GM23338 (cell line): ENCODE measurements at regions not wholly inside any gene's neighbourhood (a gene's known extent, or its start where the extent isn't known, plus 50 kb on each side); places are given as distances from the start of the nearest gene placed in this dataset.

Source experiments
- ATAC-seq: fragments of 200-7000 bp; cut with Tn5 transposase; 3 replicates; pipeline ENCODE4 v1.9.1; 2020
- DNase-seq: peaks from one replicate; pipeline ENCODE4 v3.0.0-alpha.2; 2015; ENCODE audit warnings: low spot score
- H2AFZ ChIP-seq: fragments of 200-600 bp; sonication (generic); 2 replicates; pipeline ENCODE4 v1.8.0; 2016; ENCODE audit warnings: antibody characterized with exemption, mild to moderate bottlenecking, moderate library complexity
- H3F3A ChIP-seq: fragments of 200-600 bp; sonication (generic); replicated peaks from 2 replicates; pipeline ENCODE4 v1.8.0; 2017; ENCODE audit warnings: antibody characterized with exemption, mixed run types, low read depth
- H3K27ac ChIP-seq: fragments of 200-600 bp; sonication (generic); 2 replicates; pipeline ENCODE4 v1.6.1; 2016; ENCODE audit warnings: low read depth
- H3K27me3 ChIP-seq: fragments of 200-600 bp; sonication (generic); 2 replicates; pipeline ENCODE4 v1.8.0; 2016; ENCODE audit warnings: mild to moderate bottlenecking, mixed run types, moderate library complexity; ENCODE audit not compliant: insufficient read depth
- H3K36me3 ChIP-seq: fragments of 200-600 bp; sonication (generic); 2 replicates; pipeline ENCODE4 v1.8.0; 2016; ENCODE audit warnings: mild to moderate bottlenecking; ENCODE audit not compliant: insufficient read depth
- H3K4me1 ChIP-seq: fragments of 200-600 bp; sonication (generic); 2 replicates; pipeline ENCODE4 v1.8.0; 2016; ENCODE audit warnings: mild to moderate bottlenecking, moderate library complexity; ENCODE audit not compliant: insufficient read depth
- H3K4me2 ChIP-seq: fragments of 200-600 bp; sonication (generic); 2 replicates; pipeline ENCODE4 v1.7.1; 2017; ENCODE audit warnings: mixed run types
- H3K4me3 ChIP-seq: fragments of 200-600 bp; sonication (generic); 2 replicates; pipeline ENCODE4 v1.6.1; 2016; ENCODE audit warnings: mixed run types
- H3K79me2 ChIP-seq: fragments of 200-600 bp; sonication (generic); replicated peaks from 2 replicates; pipeline ENCODE4 v1.8.0; 2017; ENCODE audit warnings: mild to moderate bottlenecking; ENCODE audit not compliant: insufficient read depth
- H3K9me2 ChIP-seq: fragments of 200-600 bp; sonication (generic); 2 replicates; pipeline ENCODE4 v1.8.0; 2017; ENCODE audit not compliant: insufficient read depth
- H4K20me1 ChIP-seq: fragments of 200-600 bp; sonication (generic); replicated peaks from 2 replicates; pipeline ENCODE4 v1.8.0; 2017; ENCODE audit warnings: mild to moderate bottlenecking; ENCODE audit not compliant: insufficient read depth
- H3K27ac Mint-ChIP-seq: 2 replicates; pipeline ENCODE4 v1.8.0; 2020; ENCODE audit warnings: inconsistent platforms, mild to moderate bottlenecking, moderate library complexity, mixed read lengths
- H3K27me3 Mint-ChIP-seq: 3 replicates; pipeline ENCODE4 v1.8.0; 2022; ENCODE audit warnings: low read depth, mild to moderate bottlenecking, moderate library complexity, mixed read lengths, inconsistent platforms; ENCODE audit not compliant: insufficient read depth, poor library complexity
- H3K36me3 Mint-ChIP-seq: 3 replicates; pipeline ENCODE4 v1.8.0; 2021; ENCODE audit warnings: low read depth, mild to moderate bottlenecking, inconsistent platforms, moderate library complexity, mixed read lengths
- H3K4me1 Mint-ChIP-seq: 3 replicates; pipeline ENCODE4 v1.8.0; 2020; ENCODE audit warnings: mild to moderate bottlenecking, inconsistent platforms, mixed read lengths
- H3K4me3 Mint-ChIP-seq: 3 replicates; pipeline ENCODE4 v1.8.0; 2021; ENCODE audit warnings: moderate library complexity, mild to moderate bottlenecking, inconsistent platforms, mixed read lengths
- H3K9me3 Mint-ChIP-seq: 3 replicates; pipeline ENCODE4 v1.8.0; 2020; ENCODE audit warnings: moderate library complexity, mild to moderate bottlenecking, inconsistent platforms, mixed read lengths
- CREB1 ChIP-seq: fragments of 250-450 bp; sonication (Bioruptor Pico); IDR thresholded peaks from 2 replicates; pipeline ENCODE4 v1.5.0; 2020; ENCODE audit warnings: low read depth, mild to moderate bottlenecking, moderate library complexity
- CTCF ChIP-seq, 2 experiments: fragments of 200-600 bp in 1 of 2; sonication (generic) in 1 of 2; conservative IDR thresholded peaks; 2 replicates each; pipeline versions ENCODE4 v1.5.1 to v1.6.1; 2016 to 2017; ENCODE audit warnings: antibody characterized with exemption in 2 of 2, low read depth in 2 of 2, mild to moderate bottlenecking in 2 of 2, moderate library complexity in 1 of 2
- ETS1 ChIP-seq: IDR thresholded peaks from 2 replicates; pipeline ENCODE4 v1.6.1; 2016; ENCODE audit warnings: antibody characterized with exemption
- EZH2 ChIP-seq: fragments of 200-600 bp; sonication (generic); IDR thresholded peaks from one replicate; pipeline ENCODE4 v1.8.0; 2017; ENCODE audit warnings: antibody characterized with exemption, mild to moderate bottlenecking, low read depth; ENCODE audit not compliant: unreplicated experiment
- EZH2phosphoT487 ChIP-seq: fragments of 200-600 bp; sonication (generic); IDR thresholded peaks from one replicate; pipeline ENCODE4 v1.8.1; 2018; ENCODE audit warnings: antibody characterized with exemption; ENCODE audit not compliant: unreplicated experiment
- POLR2AphosphoS5 ChIP-seq: IDR thresholded peaks from 2 replicates; pipeline ENCODE4 v1.6.1; 2016; ENCODE audit warnings: antibody characterized with exemption, low read depth
- REST ChIP-seq: IDR thresholded peaks from one replicate; pipeline ENCODE4 v1.6.1; 2018; ENCODE audit warnings: antibody characterized with exemption; ENCODE audit not compliant: unreplicated experiment
- STAT1 ChIP-seq: IDR thresholded peaks from one replicate; pipeline ENCODE4 v1.6.1; 2016; ENCODE audit warnings: antibody characterized with exemption; ENCODE audit not compliant: unreplicated experiment
- TF ChIP-seq, protein P1 (sequence below): fragments of 250-450 bp; sonication (Bioruptor Pico); IDR thresholded peaks from 2 replicates; pipeline ENCODE4 v1.5.0; 2020; ENCODE audit warnings: mild to moderate bottlenecking, moderate library complexity

DNA sequence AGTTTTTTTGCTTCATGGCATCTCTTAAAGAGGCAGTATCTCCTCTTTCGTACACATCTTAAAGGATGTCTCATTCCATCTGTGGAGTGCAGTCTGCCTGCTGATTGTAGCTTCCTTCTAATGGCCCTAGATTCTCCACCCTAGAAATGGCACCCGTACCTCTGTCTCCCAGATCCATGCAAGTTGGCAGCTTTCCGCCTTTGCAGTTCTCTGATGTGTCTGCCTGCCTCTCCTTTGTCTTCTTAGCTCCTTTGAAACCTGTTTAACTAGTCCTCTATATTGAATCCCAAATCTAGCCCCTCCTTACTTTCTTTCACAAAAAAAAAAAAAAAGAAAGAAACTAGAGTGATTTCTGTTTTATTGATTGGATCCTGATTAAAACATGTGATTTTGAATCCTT, 1025.0 kb downstream of the ZPLD1 start:
- TF ChIP-seq, protein P1, sequence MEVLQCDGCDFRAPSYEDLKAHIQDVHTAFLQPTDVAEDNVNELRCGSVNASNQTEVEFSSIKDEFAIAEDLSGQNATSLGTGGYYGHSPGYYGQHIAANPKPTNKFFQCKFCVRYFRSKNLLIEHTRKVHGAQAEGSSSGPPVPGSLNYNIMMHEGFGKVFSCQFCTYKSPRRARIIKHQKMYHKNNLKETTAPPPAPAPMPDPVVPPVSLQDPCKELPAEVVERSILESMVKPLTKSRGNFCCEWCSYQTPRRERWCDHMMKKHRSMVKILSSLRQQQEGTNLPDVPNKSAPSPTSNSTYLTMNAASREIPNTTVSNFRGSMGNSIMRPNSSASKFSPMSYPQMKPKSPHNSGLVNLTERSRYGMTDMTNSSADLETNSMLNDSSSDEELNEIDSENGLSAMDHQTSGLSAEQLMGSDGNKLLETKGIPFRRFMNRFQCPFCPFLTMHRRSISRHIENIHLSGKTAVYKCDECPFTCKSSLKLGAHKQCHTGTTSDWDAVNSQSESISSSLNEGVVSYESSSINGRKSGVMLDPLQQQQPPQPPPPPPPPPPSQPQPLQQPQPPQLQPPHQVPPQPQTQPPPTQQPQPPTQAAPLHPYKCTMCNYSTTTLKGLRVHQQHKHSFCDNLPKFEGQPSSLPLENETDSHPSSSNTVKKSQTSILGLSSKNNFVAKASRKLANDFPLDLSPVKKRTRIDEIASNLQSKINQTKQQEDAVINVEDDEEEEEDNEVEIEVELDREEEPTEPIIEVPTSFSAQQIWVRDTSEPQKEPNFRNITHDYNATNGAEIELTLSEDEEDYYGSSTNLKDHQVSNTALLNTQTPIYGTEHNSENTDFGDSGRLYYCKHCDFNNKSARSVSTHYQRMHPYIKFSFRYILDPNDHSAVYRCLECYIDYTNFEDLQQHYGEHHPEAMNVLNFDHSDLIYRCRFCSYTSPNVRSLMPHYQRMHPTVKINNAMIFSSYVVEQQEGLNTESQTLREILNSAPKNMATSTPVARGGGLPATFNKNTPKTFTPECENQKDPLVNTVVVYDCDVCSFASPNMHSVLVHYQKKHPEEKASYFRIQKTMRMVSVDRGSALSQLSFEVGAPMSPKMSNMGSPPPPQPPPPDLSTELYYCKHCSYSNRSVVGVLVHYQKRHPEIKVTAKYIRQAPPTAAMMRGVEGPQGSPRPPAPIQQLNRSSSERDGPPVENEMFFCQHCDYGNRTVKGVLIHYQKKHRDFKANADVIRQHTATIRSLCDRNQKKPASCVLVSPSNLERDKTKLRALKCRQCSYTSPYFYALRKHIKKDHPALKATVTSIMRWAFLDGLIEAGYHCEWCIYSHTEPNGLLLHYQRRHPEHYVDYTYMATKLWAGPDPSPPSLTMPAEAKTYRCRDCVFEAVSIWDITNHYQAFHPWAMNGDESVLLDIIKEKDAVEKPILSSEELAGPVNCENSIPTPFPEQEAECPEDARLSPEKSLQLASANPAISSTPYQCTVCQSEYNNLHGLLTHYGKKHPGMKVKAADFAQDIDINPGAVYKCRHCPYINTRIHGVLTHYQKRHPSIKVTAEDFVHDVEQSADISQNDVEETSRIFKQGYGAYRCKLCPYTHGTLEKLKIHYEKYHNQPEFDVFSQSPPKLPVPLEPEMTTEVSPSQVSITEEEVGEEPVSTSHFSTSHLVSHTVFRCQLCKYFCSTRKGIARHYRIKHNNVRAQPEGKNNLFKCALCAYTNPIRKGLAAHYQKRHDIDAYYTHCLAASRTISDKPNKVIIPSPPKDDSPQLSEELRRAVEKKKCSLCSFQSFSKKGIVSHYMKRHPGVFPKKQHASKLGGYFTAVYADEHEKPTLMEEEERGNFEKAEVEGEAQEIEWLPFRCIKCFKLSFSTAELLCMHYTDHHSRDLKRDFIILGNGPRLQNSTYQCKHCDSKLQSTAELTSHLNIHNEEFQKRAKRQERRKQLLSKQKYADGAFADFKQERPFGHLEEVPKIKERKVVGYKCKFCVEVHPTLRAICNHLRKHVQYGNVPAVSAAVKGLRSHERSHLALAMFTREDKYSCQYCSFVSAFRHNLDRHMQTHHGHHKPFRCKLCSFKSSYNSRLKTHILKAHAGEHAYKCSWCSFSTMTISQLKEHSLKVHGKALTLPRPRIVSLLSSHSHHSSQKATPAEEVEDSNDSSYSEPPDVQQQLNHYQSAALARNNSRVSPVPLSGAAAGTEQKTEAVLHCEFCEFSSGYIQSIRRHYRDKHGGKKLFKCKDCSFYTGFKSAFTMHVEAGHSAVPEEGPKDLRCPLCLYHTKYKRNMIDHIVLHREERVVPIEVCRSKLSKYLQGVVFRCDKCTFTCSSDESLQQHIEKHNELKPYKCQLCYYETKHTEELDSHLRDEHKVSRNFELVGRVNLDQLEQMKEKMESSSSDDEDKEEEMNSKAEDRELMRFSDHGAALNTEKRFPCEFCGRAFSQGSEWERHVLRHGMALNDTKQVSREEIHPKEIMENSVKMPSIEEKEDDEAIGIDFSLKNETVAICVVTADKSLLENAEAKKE (CRISPR knock-in tag) = no peak
- TF ChIP-seq EZH2 (no peak), CREB1 (CRISPR knock-in tag) (no peak), ETS1 (no peak), EZH2phosphoT487 (no peak), POLR2AphosphoS5 (no peak), STAT1 (no peak), REST (no peak), CTCF (conservative IDR thresholded peaks at IDR 0.05; ENCODE audit: low read depth in 2 of 2) (no peak)
- peaks cover 1% of the 10 kb centered on the region for H3K27me3 Mint-ChIP-seq
- Histone ChIP-seq H4K20me1 (no peaks in the 10 kb centered on the region), H3K4me1 (no peaks in the 10 kb centered on the region), H3K79me2 (no peaks in the 10 kb centered on the region), H2AFZ (0 out of 2 replicates have a peak overlapping the region, but pooled peaks have one; percentile 21), H3K36me3 (no peaks in the 10 kb centered on the region), H3K27me3 (no peaks in the 10 kb centered on the region), H3K27ac (no peak overlapping the region), H3K4me3 (no peak overlapping the region), H3F3A (no peaks in the 10 kb centered on the region), H3K4me2 (no peak overlapping the region), H3K9me2 (no peaks in the 10 kb centered on the region)
- no peak overlapping the region for H3K4me3 Mint-ChIP-seq
- ATAC-seq (peak; percentile 53), DNase-seq (peak; percentile 21)
- no peaks in the 10 kb centered on the region for H3K36me3 Mint-ChIP-seq
- H3K9me3 Mint-ChIP-seq = peaks cover 9% of the 10 kb centered on the region; the same call in 1 of the 3 replicates
- no peak overlapping the region for H3K27ac Mint-ChIP-seq
- peaks cover 5% of the 10 kb centered on the region; the same call in 2 of the 3 replicates for H3K4me1 Mint-ChIP-seq
